WERI-Rb-1 (cell line): ENCODE measurements at regions not wholly inside any gene's neighbourhood (a gene's known extent, or its start where the extent isn't known, plus 50 kb on each side); places are given as distances from the start of the nearest gene placed in this dataset.

ENCODE experiments used
- DNase-seq: peaks from one replicate; pipeline ENCODE4 v3.0.0-alpha.2; 2020
- H3K27ac ChIP-seq: fragments of 250-450 bp; sonication (Bioruptor Pico); 2 replicates; pipeline ENCODE4 v1.5.1; 2020; ENCODE audit warnings: mild to moderate bottlenecking, moderate library complexity
- H3K27me3 ChIP-seq: fragments of 250-450 bp; sonication (Bioruptor Pico); 2 replicates; pipeline ENCODE4 v1.5.1; 2021; ENCODE audit warnings: mild to moderate bottlenecking, low read depth, moderate library complexity; ENCODE audit not compliant: insufficient read depth, severe bottlenecking
- H3K36me3 ChIP-seq: fragments of 250-450 bp; sonication (Bioruptor Pico); 2 replicates; pipeline ENCODE4 v1.5.1; 2020; ENCODE audit warnings: mild to moderate bottlenecking, moderate library complexity
- H3K4me3 ChIP-seq: 2 replicates; pipeline ENCODE4 v1.5.1; 2011; ENCODE audit warnings: low read depth, mild to moderate bottlenecking, control low read depth, low read length
- H3K9me3 ChIP-seq: fragments of 250-450 bp; sonication (Bioruptor Pico); 2 replicates; pipeline ENCODE4 v1.5.1; 2021; ENCODE audit warnings: mild to moderate bottlenecking, moderate library complexity; ENCODE audit not compliant: severe bottlenecking
- CTCF ChIP-seq: IDR thresholded peaks from 2 replicates; pipeline ENCODE4 v1.5.1; 2011; ENCODE audit warnings: low read depth, mild to moderate bottlenecking, control low read depth, inconsistent platforms, low read length

- Histone ChIP-seq H3K27ac (no peak overlapping the region), H3K27me3 (no peaks in the 10 kb centered on the region), H3K36me3 (no peaks in the 10 kb centered on the region), H3K4me3 (no peak overlapping the region), H3K9me3 (no peaks in the 10 kb centered on the region)
- TF ChIP-seq CTCF, result no peak
- DNase-seq, result no peak
Measured at GRCh38 chr13:80668452-80668851, 327.5 kb upstream of the SPRY2 start.

GRCh38 chr13:80666782-80667552, 326.0 kb upstream of the SPRY2 start:
- H3K36me3 ChIP-seq, result no peaks in the 10 kb centered on the region

GRCh38 chr13:80665792-80666333, 324.9 kb upstream of the SPRY2 start:
- DNase-seq, result no peak
- Histone ChIP-seq H3K27ac (no peak overlapping the region), H3K9me3 (no peaks in the 10 kb centered on the region), H3K36me3 (no peaks in the 10 kb centered on the region), H3K27me3 (no peaks in the 10 kb centered on the region), H3K4me3 (no peak overlapping the region)
- no peak for TF ChIP-seq CTCF

More at GRCh38 chr13:80666782-80667552, 326.0 kb upstream of the SPRY2 start:
- H3K9me3 ChIP-seq, result no peaks in the 10 kb centered on the region
- no peak overlapping the region for H3K27ac ChIP-seq
- no peak for TF ChIP-seq CTCF
- H3K27me3 ChIP-seq, result no peaks in the 10 kb centered on the region
- no peak overlapping the region for H3K4me3 ChIP-seq
- no peak for DNase-seq

GRCh38 chr13:80664950-80665349, 324.0 kb upstream of the SPRY2 start:
- TF ChIP-seq CTCF, result no peak
- DNase-seq, result no peak
- H3K9me3 ChIP-seq, result no peaks in the 10 kb centered on the region
- no peaks in the 10 kb centered on the region for H3K36me3 ChIP-seq
- no peak overlapping the region for H3K4me3 ChIP-seq
- H3K27ac ChIP-seq, result no peak overlapping the region
- H3K27me3 ChIP-seq, result no peaks in the 10 kb centered on the region

GRCh38 chr13:80663788-80664187, 322.9 kb upstream of the SPRY2 start:
- no peak for TF ChIP-seq CTCF
- no peak overlapping the region for H3K27ac ChIP-seq
- no peak overlapping the region for H3K4me3 ChIP-seq
- no peaks in the 10 kb centered on the region for H3K9me3 ChIP-seq
- no peaks in the 10 kb centered on the region for H3K27me3 ChIP-seq
- DNase-seq, result no peak
- H3K36me3 ChIP-seq, result no peaks in the 10 kb centered on the region
